IMR-90 (cell line): ENCODE measurements at regions not wholly inside any gene's neighbourhood (a gene's known extent, or its start where the extent isn't known, plus 50 kb on each side); places are given as distances from the start of the nearest gene placed in this dataset.

Experiments
- ATAC-seq: fragments of 200-7000 bp; cut with Tn5 transposase; 2 replicates; pipeline ENCODE4 v1.9.1; 2020; ENCODE audit warnings: low read depth, mild to moderate bottlenecking, moderate library complexity
- BruUV-seq: library from RNA; stranded (reverse); fragments of 400-500 nt; replicated peaks from 2 replicates; lab custom pipeline; 2021; lab: Mats Ljungman, UMichigan
- CTCF ChIA-PET: fragments of 300-600 bp; formaldehyde crosslinking; extraction: SDS; loops from one replicate; lab custom pipeline; 2021; ENCODE audit warnings: antibody characterized with exemption; lab: Yijun Ruan, JAX
- POLR2A ChIA-PET: fragments of 300-600 bp; sonication (Branson Sonifier 250); formaldehyde crosslinking; loops from one replicate; lab custom pipeline; 2022; ENCODE audit warnings: antibody characterized with exemption; ENCODE audit not compliant: unreplicated experiment; lab: Charles Lee
- DNase-seq: peaks from one replicate; pipeline ENCODE4 v3.0.0; 2013
- H2AFZ ChIP-seq: replicated peaks from 2 replicates; pipeline ENCODE3; 2013; ENCODE audit warnings: low read length, mild to moderate bottlenecking; ENCODE audit not compliant: poor library complexity
- H2AK5ac ChIP-seq: 2 replicates; pipeline ENCODE4 v1.6.1; 2013; ENCODE audit warnings: low read depth, low read length, inconsistent platforms
- H2AK9ac ChIP-seq: replicated peaks from 2 replicates; pipeline ENCODE3; 2013; ENCODE audit warnings: mild to moderate bottlenecking, low read depth, low read length, moderate library complexity; ENCODE audit not compliant: poor library complexity
- H2BK120ac ChIP-seq: 2 replicates; pipeline ENCODE4 v1.6.1; 2013; ENCODE audit warnings: low read depth, low read length, inconsistent platforms
- H2BK15ac ChIP-seq: 3 replicates; pipeline ENCODE4 v1.6.1; 2013; ENCODE audit warnings: low read depth, low read length, inconsistent platforms
- H2BK20ac ChIP-seq: 2 replicates; pipeline ENCODE4 v1.6.1; 2013; ENCODE audit warnings: low read depth, mild to moderate bottlenecking, inconsistent platforms, low read length, moderate library complexity
- H2BK5ac ChIP-seq: 2 replicates; pipeline ENCODE4 v1.6.1; 2013; ENCODE audit warnings: mild to moderate bottlenecking, low read depth, low read length, inconsistent platforms; ENCODE audit not compliant: poor library complexity, severe bottlenecking
- H3K14ac ChIP-seq: replicated peaks from 2 replicates; pipeline ENCODE4 v1.6.1; 2013; ENCODE audit warnings: low read depth, low read length, inconsistent platforms
- H3K18ac ChIP-seq: 2 replicates; pipeline ENCODE4 v1.6.1; 2013; ENCODE audit warnings: low read depth, low read length, control low read depth
- H3K23ac ChIP-seq: 2 replicates; pipeline ENCODE4 v1.6.1; 2013; ENCODE audit warnings: low read depth, low read length, inconsistent platforms
- H3K27ac ChIP-seq: 2 replicates; pipeline ENCODE4 v1.5.1; 2013; ENCODE audit warnings: mild to moderate bottlenecking, control low read depth, low read length; ENCODE audit not compliant: insufficient read depth
- H3K27me3 ChIP-seq: 2 replicates; pipeline ENCODE4 v1.6.1; 2013; ENCODE audit warnings: low read length; ENCODE audit not compliant: control insufficient read depth, insufficient read depth
- H3K36me3 ChIP-seq: 2 replicates; pipeline ENCODE4 v1.6.1; 2013; ENCODE audit warnings: low read length, mixed read lengths; ENCODE audit not compliant: control insufficient read depth, insufficient read depth
- H3K4ac ChIP-seq: 2 replicates; pipeline ENCODE4 v1.6.1; 2013; ENCODE audit warnings: low read depth, low read length, inconsistent platforms
- H3K4me1 ChIP-seq: 2 replicates; pipeline ENCODE4 v1.6.1; 2013; ENCODE audit warnings: low read length, mixed read lengths; ENCODE audit not compliant: control insufficient read depth, insufficient read depth
- H3K4me2 ChIP-seq: 2 replicates; pipeline ENCODE4 v1.6.1; 2013; ENCODE audit warnings: low read depth, mild to moderate bottlenecking, control low read depth, low read length, moderate library complexity
- H3K4me3 ChIP-seq: 2 replicates; pipeline ENCODE4 v1.5.1; 2013; ENCODE audit warnings: low read depth, mild to moderate bottlenecking, control low read depth, low read length, moderate library complexity; ENCODE audit not compliant: insufficient read depth
- H3K56ac ChIP-seq: 2 replicates; pipeline ENCODE4 v1.6.1; 2013; ENCODE audit warnings: low read length, inconsistent platforms; ENCODE audit not compliant: insufficient read depth; ENCODE audit errors: extremely low read depth
- H3K79me1 ChIP-seq, 2 experiments: 2 replicates each; pipeline ENCODE4 v1.6.1; 2013; ENCODE audit warnings: low read length in 2 of 2, inconsistent platforms in 1 of 2, low read depth in 1 of 2
- H3K9ac ChIP-seq: 2 replicates; pipeline ENCODE4 v1.6.1; 2013; ENCODE audit warnings: low read depth, low read length, control low read depth
- H3K9me1 ChIP-seq: 2 replicates; pipeline ENCODE4 v1.6.1; 2013; ENCODE audit warnings: low read length, inconsistent platforms; ENCODE audit not compliant: insufficient read depth
- H3K9me3 ChIP-seq: 2 replicates; pipeline ENCODE4 v1.6.1; 2013; ENCODE audit warnings: low read length; ENCODE audit not compliant: control insufficient read depth, insufficient read depth
- H4K20me1 ChIP-seq: 2 replicates; pipeline ENCODE4 v1.6.1; 2013; ENCODE audit warnings: low read length, inconsistent platforms; ENCODE audit not compliant: insufficient read depth
- H4K5ac ChIP-seq: 2 replicates; pipeline ENCODE4 v1.6.1; 2013; ENCODE audit warnings: mild to moderate bottlenecking, low read depth, low read length, control low read depth
- H4K8ac ChIP-seq, 2 experiments: 2 replicates each; pipeline ENCODE4 v1.6.1; 2013; ENCODE audit warnings: low read depth in 2 of 2, low read length in 2 of 2, control low read depth in 1 of 2, inconsistent platforms in 1 of 2
- H4K91ac ChIP-seq: 2 replicates; pipeline ENCODE4 v1.6.1; 2013; ENCODE audit warnings: low read depth, low read length, inconsistent platforms; ENCODE audit not compliant: insufficient read depth
- BHLHE40 ChIP-seq: fragments of 150-350 bp; IDR thresholded peaks from 2 replicates; pipeline ENCODE4 v1.6.1; 2016; ENCODE audit warnings: mild to moderate bottlenecking, low read depth, low read length
- CEBPB ChIP-seq: IDR thresholded peaks from 2 replicates; pipeline ENCODE4 v1.6.1; 2012; ENCODE audit warnings: low read depth, low read length, improper control_type of control experiment
- CHD1 ChIP-seq: IDR thresholded peaks from 2 replicates; pipeline ENCODE4 v1.6.1; 2012; ENCODE audit warnings: low read depth, low read length, improper control_type of control experiment
- ELK1 ChIP-seq: fragments of 150-350 bp; IDR thresholded peaks from 2 replicates; pipeline ENCODE4 v1.6.1; 2016; ENCODE audit warnings: low read depth, mild to moderate bottlenecking, low read length, moderate library complexity, borderline replicate concordance
- FOS ChIP-seq: fragments of 150-350 bp; IDR thresholded peaks from 2 replicates; pipeline ENCODE4 v1.6.1; 2016; ENCODE audit warnings: low read depth, low read length
- MAFK ChIP-seq: IDR thresholded peaks from 2 replicates; pipeline ENCODE4 v1.6.1; 2012; ENCODE audit warnings: low read depth, low read length, improper control_type of control experiment
- MAZ ChIP-seq: IDR thresholded peaks from 2 replicates; pipeline ENCODE4 v1.6.1; 2012; ENCODE audit warnings: low read depth, mild to moderate bottlenecking, low read length, improper control_type of control experiment, moderate library complexity, borderline replicate concordance
- MXI1 ChIP-seq: IDR thresholded peaks from 2 replicates; pipeline ENCODE4 v1.6.1; 2012; ENCODE audit warnings: low read depth, mild to moderate bottlenecking, low read length, moderate library complexity, borderline replicate concordance
- NFE2L2 ChIP-seq: fragments of 150-350 bp; IDR thresholded peaks from 2 replicates; pipeline ENCODE4 v1.6.1; 2016; ENCODE audit warnings: low read depth, mild to moderate bottlenecking, low read length
- POLR2A ChIP-seq: IDR thresholded peaks from 2 replicates; pipeline ENCODE4 v1.6.1; 2012; ENCODE audit warnings: mild to moderate bottlenecking, low read depth, low read length
- RAD21 ChIP-seq: IDR thresholded peaks from 2 replicates; pipeline ENCODE4 v1.6.1; 2012; ENCODE audit warnings: low read length, improper control_type of control experiment
- RCOR1 ChIP-seq: IDR thresholded peaks from 2 replicates; pipeline ENCODE4 v1.6.1; 2012; ENCODE audit warnings: mild to moderate bottlenecking, low read length, improper control_type of control experiment; ENCODE audit not compliant: insufficient replicate concordance
- RFX5 ChIP-seq: IDR thresholded peaks from 2 replicates; pipeline ENCODE4 v1.8.0; 2012; ENCODE audit warnings: low read depth, mild to moderate bottlenecking, low read length, moderate library complexity
- SMC3 ChIP-seq: fragments of 150-350 bp; IDR thresholded peaks from 2 replicates; pipeline ENCODE4 v1.6.1; 2016; ENCODE audit warnings: low read depth, mild to moderate bottlenecking, antibody characterized with exemption, low read length, moderate library complexity
- USF2 ChIP-seq: fragments of 150-350 bp; IDR thresholded peaks from 2 replicates; pipeline ENCODE4 v1.6.1; 2017; ENCODE audit warnings: mild to moderate bottlenecking, antibody characterized with exemption, low read length, low read depth
- WGBS, 2 experiments: methylation state at CpG; one replicate each; pipeline versions ENCODE4 v1.1.5 to v1.1.7; 2013; ENCODE audit warnings: missing lambda C conversion rate in 2 of 2; ENCODE audit not compliant: insufficient read length in 1 of 2; ENCODE audit errors: extremely low coverage in 2 of 2; 5-methylcytosine and 5-hydroxymethylcytosine counted together
- dilution Hi-C: fragments of 300-500 bp; cut with HindIII; formaldehyde crosslinking; loops from one replicate; pipeline ENCODE4 v1.14.3; 2018; ENCODE audit warnings: low sequenced_read_pairs; ENCODE audit not compliant: unreplicated experiment
- in situ Hi-C: fragments of 300-500 bp; cut with MboI; formaldehyde crosslinking; loops from 3 replicates; pipeline ENCODE4 v1.14.3; 2019; ENCODE audit warnings: low sequenced_read_pairs, inconsistent platforms, mixed read lengths
- intact Hi-C: fragments of 100-400 bp; cut with micrococcal nuclease; formaldehyde crosslinking; loops from 2 replicates; pipeline ENCODE4 v1.10.0; 2022

- BruUV-seq = no TSS peak
- Histone ChIP-seq H3K4ac (no peak overlapping the region), H3K4me3 (no peak overlapping the region), H3K9ac (no peak overlapping the region), H4K8ac (no peak overlapping the region), H2BK15ac (no peak overlapping the region), H2BK20ac (no peak overlapping the region), H3K9me3 (peaks cover 2% of the 10 kb centered on the region; the same call in 1 of the 2 replicates), H4K91ac (no peak overlapping the region), H3K36me3 (no peaks in the 10 kb centered on the region), H4K20me1 (no peaks in the 10 kb centered on the region), H3K9me1 (no peaks in the 10 kb centered on the region), H2BK5ac (no peak overlapping the region), H3K14ac (no peak overlapping the region), H2AFZ (no peak overlapping the region), H3K23ac (no peak overlapping the region), H3K4me1 (no peaks in the 10 kb centered on the region), H3K27ac (no peak overlapping the region), H2AK9ac (no peak overlapping the region), H3K79me1 (no peaks in the 10 kb centered on the region), H4K5ac (no peak overlapping the region), H3K56ac (no peak overlapping the region), H3K18ac (no peak overlapping the region), H2AK5ac (no peak overlapping the region), H3K27me3 (no peaks in the 10 kb centered on the region), H2BK120ac (no peak overlapping the region), H3K4me2 (no peak overlapping the region)
- dilution Hi-C loops = no loop called here
- intact Hi-C loops = no loop called here
- DNase-seq = no peak
- TF ChIP-seq MAFK = no peak
- TF ChIP-seq SMC3 = no peak
- TF ChIP-seq BHLHE40 = no peak
- no peak for TF ChIP-seq RCOR1
- no peak for TF ChIP-seq MAZ
- TF ChIP-seq NFE2L2 = no peak
- TF ChIP-seq RAD21 = no peak
- no peak for TF ChIP-seq POLR2A
- no peak for TF ChIP-seq MXI1
- TF ChIP-seq USF2 = no peak
- TF ChIP-seq ELK1 = no peak
- TF ChIP-seq RFX5 = no peak
- TF ChIP-seq CEBPB = no peak
- no peak for TF ChIP-seq FOS
- TF ChIP-seq CHD1 = no peak
- POLR2A ChIA-PET = no interaction called here
- WGBS, 2 experiments = no CpG with 5 or more reads among the region's 3 CpGs
- in situ Hi-C loops = no loop called here
- no peak for ATAC-seq
- CTCF ChIA-PET = interaction anchor here (0.6 kb wide), 1 partner anchor 23 kb away, joined by 3 read pairs; no protein-coding TSS in a partner anchor
Observed at GRCh38 chr6:86502497-86502896, 434.8 kb upstream of the HTR1E start.
